Stimulated activated CD8-positive, alpha-beta memory T cell treated with anti-CD3 and anti-CD28 coated beads, Interleukin-12 subunit alpha, Interleukin-12 subunit beta, amount 100 ng/mL, for 24 hours (primary cell): ENCODE measurements at regions not wholly inside any gene's neighbourhood (a gene's known extent, or its start where the extent isn't known, plus 50 kb on each side); places are given as distances from the start of the nearest gene placed in this dataset.

Source experiments
- DNase-seq: peaks from one replicate; pipeline ENCODE4 v3.0.0-alpha.2; 2020; ENCODE audit errors: extremely low read depth

DNA sequence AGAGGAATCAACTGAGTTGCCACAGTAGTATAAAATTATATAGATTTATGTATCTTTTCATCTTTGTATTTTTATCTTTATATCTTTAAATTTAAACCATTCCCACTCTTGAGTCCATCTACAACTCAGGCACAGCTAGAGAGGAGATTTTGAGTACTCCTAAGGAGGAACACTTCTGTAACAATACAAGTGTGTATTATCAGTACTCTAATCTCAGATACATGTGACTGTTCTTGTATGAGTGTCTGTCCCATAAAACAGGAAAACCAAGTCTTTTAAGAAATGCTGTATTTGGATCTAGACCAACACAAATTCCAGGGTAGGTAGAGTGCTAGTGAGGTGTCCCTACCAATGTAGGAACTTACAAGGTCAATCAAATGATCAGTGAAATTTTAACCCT lies 1428.0 kb upstream of the LRRTM3 start:
- no peak for DNase-seq

DNA sequence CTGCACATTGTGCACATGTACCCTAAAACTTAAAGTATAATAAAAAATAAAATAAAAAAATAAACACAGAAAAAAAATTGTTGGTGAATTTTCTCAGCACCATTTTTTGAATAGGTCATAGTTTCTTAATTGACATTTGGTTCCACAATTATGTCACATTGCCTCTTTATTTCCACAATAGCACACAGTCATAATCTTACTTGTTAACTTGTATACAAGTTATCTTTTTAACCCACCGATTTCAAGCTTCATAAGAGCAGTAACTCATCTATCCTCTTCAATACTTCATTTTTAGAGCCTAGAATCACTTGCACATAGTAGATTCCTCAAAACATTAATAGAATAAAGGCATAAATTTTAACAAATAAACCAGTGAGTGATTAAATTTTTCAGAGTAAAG lies 1425.1 kb upstream of the LRRTM3 start:
- no peak for DNase-seq

DNA sequence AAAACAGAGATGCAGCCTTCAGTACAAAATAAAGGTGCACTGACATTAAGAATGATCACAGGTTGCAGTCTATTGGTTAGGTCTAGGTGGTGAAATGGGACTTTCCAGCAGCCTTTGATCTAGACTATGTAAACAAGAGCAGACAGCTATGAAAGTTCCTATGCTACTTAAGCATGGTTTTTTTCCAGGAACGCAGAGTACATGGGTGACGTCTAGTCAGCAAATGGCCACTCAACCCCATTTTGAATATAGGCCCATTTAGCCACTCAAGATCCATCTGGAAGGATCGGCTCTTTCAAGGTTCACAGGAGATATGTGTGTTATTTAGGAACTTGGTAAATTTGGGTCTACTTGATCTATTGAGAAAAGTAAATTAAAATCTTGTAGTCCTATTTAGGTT lies 1424.6 kb upstream of the LRRTM3 start:
- no peak for DNase-seq

DNA sequence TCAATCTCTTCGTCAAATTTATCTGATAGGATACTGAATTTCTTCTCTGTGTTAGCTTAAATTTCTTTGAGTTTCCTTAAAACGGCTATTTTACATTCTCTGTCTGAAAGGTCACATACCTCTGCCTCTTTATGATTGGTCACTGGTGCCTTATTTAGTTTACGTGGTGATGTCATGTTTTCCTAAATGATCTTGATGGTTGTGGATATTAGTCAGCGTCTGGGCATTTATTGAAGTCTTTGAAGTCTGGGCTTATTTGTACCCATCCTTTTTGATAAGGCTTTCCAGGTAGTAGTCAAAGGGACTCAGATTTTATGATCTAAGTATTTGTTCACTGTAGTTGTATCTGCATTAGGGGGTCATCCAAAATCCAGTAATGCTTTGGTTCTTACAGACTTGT lies 1407.5 kb upstream of the LRRTM3 start:
- DNase-seq = no peak

DNA sequence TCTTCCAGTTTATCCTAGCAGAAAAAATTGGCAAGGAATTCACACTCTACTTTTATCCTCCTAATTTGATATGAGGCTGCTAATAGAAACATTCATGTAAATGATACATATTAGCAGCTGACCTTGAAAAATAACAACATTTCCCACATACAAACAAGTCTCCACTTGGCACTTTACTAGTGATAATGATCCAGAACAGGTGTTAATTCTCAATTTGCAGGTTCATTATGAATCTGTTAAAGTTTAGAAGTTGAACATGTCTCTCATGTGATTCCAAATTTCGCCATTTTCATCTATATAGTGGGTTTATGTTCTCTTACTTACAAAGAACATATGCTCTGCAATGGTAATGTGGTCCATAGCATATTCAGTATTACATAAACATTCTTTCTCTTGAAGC lies 1396.8 kb upstream of the LRRTM3 start:
- DNase-seq = no peak

DNA sequence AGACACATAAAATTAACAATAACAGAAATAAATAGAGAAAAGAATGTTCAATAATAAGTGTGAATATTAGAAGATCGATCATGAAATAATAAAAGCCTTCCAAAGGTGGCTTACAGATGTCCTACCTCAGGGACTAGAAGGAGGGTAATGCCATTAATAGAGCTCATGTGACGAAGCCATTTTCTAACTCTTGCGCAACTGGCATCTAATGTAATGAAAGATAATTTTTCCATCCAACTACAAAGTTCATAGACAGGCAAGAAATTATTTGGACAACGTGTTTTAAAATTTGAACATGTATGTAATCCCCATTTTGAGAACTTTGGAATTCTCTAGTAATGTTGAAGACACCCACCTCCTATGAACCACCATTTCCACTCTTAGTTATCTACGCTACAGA lies 1394.3 kb upstream of the LRRTM3 start:
- DNase-seq = no peak

DNA sequence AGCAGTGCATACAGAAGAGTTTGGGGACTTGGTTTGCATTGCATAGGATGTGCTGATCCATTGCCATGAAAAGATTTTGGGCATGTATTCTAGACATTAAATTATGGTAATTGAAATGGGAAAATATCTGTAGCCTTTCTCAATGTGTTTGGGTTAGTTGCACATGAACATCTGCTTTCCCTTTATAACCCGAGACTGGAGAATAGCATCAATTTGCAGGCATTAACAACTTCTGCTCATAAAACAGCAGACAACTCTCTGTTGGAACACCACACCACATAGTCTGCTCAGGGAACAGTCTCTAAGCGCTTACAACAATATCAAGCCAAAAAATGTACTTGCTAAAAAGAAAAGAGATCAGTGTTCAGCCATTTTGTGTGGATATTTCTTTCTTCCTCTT lies 1391.1 kb upstream of the LRRTM3 start:
- DNase-seq = no peak

DNA sequence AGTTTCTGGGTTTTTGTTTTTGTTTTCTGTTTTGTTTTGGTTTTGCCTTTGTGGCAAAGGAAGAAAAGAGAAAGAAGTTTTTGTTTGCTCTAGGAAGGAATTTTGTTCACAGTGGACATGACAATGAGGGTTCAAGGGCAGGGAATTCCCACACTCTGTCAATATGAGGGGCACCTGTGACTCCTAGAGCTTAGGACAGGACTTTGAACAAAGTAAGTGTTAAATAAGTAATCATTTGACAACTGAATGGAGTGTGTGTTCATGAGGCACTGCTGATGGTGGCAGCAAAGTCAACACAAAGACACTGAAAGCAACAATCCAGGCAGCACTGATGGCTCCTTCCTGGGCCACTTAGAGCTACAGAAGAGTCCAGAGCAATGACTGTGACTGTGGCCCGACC lies 1381.1 kb upstream of the LRRTM3 start:
- DNase-seq = no peak

DNA sequence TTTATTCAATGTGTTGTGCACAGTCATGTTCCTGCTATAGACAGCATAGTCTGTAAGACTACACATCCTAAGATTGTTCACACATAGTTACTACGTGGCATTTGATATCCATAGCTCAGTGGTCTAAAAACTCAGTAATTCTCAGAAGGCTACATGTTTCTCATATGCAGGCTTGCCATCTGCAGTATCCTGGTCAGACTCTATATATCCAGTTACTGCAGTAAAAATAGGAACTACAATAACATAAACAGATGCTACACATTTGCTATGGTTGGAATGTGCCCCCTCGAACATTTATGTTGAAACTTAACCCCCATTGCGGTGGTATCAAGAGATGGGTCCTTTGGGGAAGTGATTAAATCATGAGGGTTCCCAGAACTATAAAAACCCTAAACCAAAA lies 1377.8 kb upstream of the LRRTM3 start:
- no peak for DNase-seq

DNA sequence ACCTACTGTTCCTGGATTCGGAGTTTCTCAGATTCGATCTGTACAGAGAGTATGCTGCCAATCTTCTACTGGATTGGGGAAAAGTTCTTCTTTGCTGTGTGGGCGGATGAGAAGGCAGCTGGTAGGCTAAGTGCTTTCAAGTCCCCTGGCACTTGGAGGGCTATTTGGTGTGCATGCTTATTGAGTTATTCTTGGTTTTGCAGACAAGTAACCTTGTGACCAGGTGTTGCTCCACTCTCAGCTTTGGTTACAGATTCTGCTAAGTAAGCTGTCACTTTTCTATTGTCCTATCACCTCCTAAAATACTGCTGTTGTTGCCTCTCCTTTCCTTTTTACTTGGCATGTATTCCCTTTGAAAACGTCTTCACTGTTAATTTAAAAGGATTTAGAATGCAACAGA lies 1375.1 kb upstream of the LRRTM3 start:
- DNase-seq = no peak

DNA sequence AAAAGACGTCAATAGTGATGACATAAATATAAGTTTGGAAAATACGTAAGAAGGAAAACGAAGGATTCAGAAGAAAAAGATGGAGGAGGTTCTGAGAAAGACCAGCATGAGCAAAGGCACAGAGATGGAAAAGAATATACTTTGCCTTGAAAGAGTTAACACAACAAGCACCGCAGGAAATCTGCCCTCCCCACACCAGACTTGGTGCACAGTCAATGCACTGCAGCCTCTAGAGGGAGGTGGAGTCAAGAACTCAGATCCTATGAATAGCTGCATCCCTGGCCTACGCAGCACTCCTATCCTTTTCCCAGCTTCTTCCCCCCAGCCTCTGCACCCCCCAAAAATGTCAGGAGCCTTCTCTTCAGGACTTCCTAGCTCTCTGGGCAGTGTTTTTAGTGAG lies 1370.6 kb upstream of the LRRTM3 start:
- DNase-seq = no peak

DNA sequence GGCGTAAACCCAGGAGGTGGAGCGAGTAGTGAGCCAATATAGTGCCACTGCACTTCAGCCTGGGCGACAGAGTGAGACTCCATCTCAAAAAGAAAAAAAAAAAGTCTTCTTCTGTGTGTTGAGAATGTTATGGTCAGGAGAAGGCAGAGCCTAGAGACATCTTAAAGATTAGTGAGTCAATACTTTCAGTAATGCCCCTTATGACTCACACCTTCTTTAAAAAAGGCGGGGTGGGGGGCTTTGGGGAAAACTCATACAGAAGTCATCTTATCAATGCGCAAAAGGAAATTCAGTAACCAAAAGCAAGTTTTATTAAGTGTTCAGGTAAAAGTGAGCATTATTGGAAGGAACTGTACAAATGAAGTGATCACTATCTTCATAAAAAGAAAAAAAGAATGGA lies 1369.8 kb upstream of the LRRTM3 start:
- DNase-seq = no peak

DNA sequence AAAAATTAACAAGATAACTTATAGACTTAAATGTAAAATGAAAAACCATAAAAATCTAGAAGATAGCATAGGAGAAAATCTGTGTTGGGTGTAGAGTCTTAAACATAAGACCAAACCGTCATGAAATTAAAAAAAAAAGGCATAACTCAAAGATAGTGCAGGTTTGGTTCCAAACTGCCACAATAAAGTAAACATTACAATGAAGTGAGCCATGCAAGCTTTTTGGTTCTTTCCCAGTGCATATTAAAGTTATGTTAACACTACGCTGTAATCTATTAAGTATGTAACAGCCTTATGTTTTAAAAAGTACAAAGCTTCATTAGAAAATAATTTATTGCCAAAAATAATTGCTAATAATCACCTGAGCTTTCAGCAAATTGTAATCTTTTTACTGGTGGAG lies 1366.5 kb upstream of the LRRTM3 start:
- no peak for DNase-seq

DNA sequence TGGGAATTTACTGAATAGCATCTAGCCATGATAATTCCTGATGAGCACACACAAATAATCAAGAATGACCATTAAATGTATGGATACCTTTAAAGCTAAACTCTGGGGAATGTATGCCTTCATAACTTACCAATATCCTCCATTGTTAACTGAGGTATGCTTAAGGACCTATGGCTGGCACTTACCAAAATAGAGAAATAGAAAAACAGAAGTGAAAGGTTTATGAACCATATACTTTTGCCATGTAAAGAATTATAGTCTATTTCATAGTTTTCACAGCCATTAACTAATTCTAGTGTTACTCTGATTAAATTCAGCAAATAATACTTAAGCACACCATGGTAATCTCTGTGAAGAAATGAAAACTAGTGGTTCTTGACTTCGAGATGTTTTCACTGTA lies 1360.6 kb upstream of the LRRTM3 start:
- no peak for DNase-seq

DNA sequence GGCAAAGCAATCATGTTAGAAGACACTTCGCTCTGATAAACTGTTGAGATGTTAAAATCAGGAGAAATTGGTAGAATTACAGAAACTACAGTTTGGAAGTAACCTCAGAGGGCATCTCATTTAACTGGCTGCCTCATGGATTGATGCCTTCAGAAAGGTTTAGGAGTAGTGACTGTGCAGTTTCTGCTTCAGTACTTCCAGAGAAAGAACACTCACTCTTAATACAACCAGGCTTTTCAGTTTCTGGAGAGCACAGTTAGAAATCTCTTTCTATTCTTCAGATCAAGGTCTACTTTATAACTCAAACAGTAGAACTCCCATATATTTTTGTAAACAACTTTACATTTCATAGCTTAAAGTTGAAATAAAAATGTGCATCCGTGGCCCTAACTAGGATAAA lies 1358.9 kb upstream of the LRRTM3 start:
- DNase-seq = no peak

DNA sequence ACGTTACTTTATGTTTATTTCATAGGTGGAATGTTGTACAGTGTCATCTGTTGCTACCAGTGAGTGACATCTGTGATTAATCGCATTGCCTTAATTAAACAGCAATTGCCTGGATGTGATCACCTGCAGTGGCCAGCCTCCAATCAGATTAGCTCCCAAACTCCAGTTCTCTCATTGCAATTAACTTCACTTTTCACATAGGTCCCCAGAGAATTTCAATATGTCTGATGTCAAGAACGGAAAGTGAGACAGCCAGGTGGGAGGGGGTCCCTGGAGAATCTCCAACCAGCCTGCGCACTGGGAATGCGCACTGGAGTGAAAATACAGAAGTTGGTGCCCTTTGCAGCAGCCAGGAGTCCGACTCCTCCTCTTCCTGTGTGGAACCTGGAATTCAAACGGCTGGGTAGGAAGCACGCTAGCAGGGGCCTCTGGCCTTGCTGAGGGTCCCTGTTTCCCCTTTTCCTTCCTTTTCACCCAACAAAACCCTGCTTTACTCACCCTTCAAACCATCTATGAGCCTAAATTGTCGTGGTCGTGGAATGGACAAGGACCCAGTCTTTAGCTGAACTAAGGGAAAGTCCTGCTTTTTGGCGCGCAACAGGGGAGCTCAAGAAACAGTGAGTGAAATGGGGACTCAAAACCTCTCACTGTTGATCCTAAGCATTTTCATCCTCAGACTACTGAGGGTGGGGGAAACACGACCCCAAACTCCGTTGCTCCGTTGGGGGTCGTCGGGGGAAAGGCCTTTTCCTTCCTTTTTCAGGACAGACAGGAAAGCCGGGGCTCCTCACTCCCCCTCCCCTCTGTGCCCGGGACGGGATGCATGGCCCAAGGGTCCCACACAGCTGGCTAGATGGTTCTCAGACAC lies 1355.5 kb upstream of the LRRTM3 start:
- no peak for DNase-seq

DNA sequence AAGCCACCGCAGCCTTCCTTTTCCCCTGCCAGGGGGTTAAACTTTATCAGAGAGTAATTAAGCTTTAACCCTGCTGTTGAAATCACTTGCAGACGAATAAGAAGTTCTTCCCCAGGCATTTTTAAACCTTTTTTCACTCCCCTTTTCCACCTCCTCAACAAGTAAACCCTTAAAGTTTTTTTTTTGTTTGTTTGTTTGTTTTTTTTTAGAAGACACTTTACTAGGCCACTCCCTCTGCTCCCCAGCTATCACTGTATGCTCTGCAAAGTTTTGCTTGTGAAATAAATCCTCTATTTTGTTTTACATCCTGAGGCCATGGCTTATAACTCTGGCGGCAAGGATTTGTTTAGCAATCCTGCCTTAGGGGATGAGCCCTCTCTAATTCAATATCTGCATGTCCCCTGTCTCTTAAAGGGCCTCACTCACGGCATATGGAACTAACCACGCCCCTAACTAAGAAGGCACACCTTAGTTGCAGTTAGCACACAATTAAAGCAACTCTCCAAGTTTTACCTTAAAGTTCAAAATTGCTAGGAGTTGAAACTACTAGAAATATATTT lies 1354.7 kb upstream of the LRRTM3 start:
- DNase-seq = no peak

DNA sequence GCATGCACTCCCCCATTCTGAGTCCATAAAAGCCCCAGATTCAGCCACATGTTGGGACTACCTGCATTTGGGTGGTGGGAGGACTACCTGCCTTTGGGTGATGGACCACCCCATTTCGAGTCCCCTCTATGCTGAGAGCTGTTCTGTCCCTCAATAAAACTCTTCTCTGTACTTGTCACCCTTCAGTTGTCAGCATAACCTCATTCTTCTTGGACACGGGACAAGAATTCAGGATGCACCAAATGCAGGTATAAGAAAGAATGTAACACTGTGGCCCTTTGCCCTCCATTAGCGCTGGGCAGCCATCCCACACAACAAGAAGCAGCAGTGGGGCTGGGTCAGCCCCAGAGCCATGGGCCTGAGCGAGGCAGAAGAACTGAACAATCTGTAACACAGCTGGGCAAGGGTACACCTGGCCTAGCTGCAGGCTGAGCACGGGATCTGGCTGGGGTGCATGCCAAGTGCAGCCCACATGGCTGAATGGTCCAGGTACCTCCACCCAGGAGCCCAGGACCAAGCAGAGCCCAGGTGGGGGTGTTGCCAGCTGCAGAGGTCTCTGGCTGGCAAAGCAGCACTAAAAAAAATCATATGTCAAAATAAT lies 1344.3 kb upstream of the LRRTM3 start:
- DNase-seq = no peak

DNA sequence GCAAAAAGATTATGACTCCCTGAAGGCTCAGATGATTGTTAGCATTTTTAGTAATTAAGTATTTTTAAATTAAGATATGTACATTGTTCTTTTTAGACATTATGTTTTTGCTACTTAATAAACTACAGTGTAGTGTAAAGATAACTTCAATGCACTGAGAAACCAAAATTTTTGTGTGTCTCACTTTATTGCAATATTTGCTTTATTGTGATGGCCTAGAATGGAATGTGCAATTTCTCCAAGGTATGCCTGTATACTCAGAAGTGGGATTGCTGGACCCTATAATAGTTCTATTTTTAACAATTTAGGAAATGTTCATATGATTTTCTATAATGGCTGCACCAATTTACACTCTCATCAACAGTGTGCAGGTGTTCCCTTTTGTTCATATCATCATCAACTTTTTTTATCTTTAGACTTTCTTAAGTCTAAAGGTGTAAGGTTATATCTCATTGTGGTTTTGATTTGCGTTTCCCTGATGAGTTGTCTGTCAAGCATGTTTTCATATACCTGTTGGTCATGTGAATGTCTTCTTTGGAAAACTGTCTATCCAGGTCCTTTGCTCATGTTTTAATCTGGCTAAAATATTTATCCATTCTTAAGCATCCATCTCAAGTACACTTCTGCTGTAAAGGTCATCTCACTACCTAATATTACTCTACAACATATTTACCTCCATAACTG lies 1323.5 kb upstream of the LRRTM3 start:
- no peak for DNase-seq

DNA sequence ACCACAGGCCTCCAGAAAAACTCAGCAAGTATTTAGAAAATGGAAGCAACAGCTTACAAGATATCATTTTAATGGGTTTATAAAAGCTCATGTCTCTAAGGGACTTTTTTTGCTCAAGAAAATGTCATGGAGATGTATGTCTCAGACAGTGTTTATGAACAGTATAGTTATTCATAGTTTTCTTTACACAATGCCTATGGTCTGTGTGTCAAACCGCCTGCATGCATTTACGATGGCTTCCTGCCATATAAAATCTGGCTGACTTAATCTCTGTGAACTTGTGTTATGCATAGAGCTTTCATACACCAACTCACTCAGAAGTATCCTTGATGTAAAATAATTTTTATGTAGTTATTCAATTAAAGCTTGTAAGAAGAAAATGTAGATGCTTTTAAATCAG lies 1314.2 kb upstream of the LRRTM3 start:
- DNase-seq = no peak

DNA sequence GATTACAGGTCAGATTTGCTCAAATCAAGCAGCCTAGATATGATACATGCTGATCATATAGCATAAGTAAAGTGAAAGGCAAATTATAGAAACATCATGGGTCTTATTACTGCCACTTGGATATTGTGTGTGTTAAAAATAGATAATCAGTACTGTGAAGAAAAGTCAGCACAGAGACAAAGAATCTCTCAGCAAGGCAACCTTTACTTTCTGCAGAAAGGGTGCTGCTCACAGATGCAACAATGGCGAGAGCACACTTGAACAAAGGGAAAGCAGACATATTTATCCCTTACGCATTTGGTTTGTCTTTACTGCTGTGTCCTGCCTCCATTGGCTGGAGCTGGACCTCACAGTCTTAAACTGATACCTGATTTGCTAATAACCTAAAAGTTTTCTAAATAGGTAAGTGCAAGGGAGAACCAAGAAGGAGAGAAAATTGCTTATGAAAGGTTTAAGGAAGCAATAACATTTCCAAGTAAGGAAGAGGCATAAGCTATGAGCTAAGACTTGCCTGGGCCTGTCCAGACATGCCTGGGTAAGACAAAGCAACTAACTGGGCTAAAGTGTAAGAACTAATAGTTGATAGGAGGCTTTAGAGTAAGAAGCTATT lies 1310.8 kb upstream of the LRRTM3 start:
- DNase-seq = no peak

DNA sequence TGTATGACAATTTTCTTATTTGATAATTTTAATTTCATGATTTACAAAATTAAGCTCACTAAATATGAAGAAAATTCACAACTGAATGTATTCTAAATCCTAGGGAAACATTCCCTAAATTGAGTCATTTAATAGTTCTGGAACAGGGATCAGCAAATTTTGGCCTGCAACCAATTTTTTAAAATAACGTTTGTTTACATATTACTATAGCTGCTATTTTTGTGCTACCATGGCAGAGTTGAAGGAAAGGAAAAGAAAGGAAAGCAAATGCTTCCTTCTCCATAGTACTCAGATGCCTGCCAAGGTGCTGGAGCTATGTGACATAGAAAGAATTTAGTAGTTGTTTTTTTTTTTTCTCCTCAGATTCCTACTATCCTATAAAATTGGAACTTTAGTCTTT lies 1307.7 kb upstream of the LRRTM3 start:
- no peak for DNase-seq
